PC-3 (cell line): ENCODE measurements at regions not wholly inside any gene's neighbourhood (a gene's known extent, or its start where the extent isn't known, plus 50 kb on each side); places are given as distances from the start of the nearest gene placed in this dataset.

Experiments used
- CTCF ChIP-seq: fragments of 300-600 bp; sonication (generic); conservative IDR thresholded peaks from 2 replicates; pipeline ENCODE4 v1.5.1; 2017; ENCODE audit warnings: antibody characterized with exemption, low read depth, mild to moderate bottlenecking, low read length
- EZH2 ChIP-seq: fragments of 300-600 bp; sonication (generic); IDR thresholded peaks from one replicate; pipeline ENCODE4 v1.6.1; 2017; ENCODE audit warnings: antibody characterized with exemption, mild to moderate bottlenecking, low read length; ENCODE audit not compliant: unreplicated experiment

DNA sequence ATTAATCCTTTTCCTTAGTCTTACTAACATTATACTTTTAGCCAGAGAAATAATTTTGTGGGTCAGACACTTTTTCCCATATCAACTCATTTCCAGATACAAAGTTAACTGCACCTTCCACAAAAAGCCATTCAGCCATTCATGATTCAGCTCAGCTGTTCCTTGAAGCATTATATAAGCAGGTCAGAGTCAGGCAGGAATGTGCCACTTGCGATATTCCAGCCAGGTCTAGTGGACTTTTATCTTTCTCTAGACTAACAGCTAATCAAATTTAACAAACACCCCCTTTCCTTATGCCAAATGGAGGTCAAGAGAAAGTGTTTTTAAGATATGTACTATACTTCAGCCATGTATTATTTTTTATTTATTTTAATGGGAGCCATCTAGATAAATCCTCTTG is 75.6 kb upstream of the EPB41L3 start:
- TF ChIP-seq EZH2, result no peak
- TF ChIP-seq CTCF, result no peak
